ENCODE measurements at regions not wholly inside any gene's neighbourhood (a gene's known extent, or its start where the extent isn't known, plus 50 kb on each side); places are given as distances from the start of the nearest gene placed in this dataset.
"Not testable (repeated sequence)": the region's sequence is repeated elsewhere in the genome, so short reads cannot be mapped to it uniquely, and the experiment has no call there.

- DNase-seq (ENCODE audit: low spot score) = no peak
Observed at GRCh38 chr3:98702166-98702565, 61.0 kb upstream of the ST3GAL6 start.

GRCh38 chr3:98705212-98705611 is 57.9 kb upstream of the ST3GAL6 start:
- no peak for DNase-seq (ENCODE audit: low spot score)

- no peak for DNase-seq (ENCODE audit: low spot score)
Observed at GRCh38 chr3:98705694-98706093, 57.4 kb upstream of the ST3GAL6 start.

GRCh38 chr3:98708681-98709080 is 54.5 kb upstream of the ST3GAL6 start:
- not testable (repeated sequence) for DNase-seq (ENCODE audit: low spot score)

- no peak for DNase-seq (ENCODE audit: low spot score)
Observed at GRCh38 chr3:98709441-98709840, 53.7 kb upstream of the ST3GAL6 start.

GRCh38 chr3:98710067-98710659 is 53.0 kb upstream of the ST3GAL6 start:
- no peak for DNase-seq (ENCODE audit: low spot score)

- DNase-seq (ENCODE audit: low spot score) = no peak
Observed at GRCh38 chr3:98711426-98711825, 51.7 kb upstream of the ST3GAL6 start.

GRCh38 chr3:98712726-98713125 is 50.4 kb upstream of the ST3GAL6 start:
- no peak for DNase-seq (ENCODE audit: low spot score)

GRCh38 chr3:98713332-98713731 is 49.8 kb upstream of the ST3GAL6 start:
- not testable (repeated sequence) for DNase-seq (ENCODE audit: low spot score)
